K562 (cell line): ENCODE measurements at regions not wholly inside any gene's neighbourhood (a gene's known extent, or its start where the extent isn't known, plus 50 kb on each side); places are given as distances from the start of the nearest gene placed in this dataset.

Experiments
- ATAC-seq: fragments of 200-7000 bp; cut with Tn5 transposase; 3 replicates; pipeline ENCODE4 v1.9.1; 2020; ENCODE audit warnings: moderate library complexity
- BruUV-seq: library from RNA; stranded (reverse); fragments of 400-500 nt; replicated peaks from 2 replicates; lab custom pipeline; 2021; lab: Mats Ljungman, UMichigan
- CTCF ChIA-PET: fragments of 300-600 bp; formaldehyde crosslinking; extraction: SDS; loops from one replicate; lab custom pipeline; 2021; ENCODE audit warnings: low intra/inter-chr PET ratio; lab: Yijun Ruan, JAX
- POLR2A ChIA-PET: fragments of 300-600, 350-650 bp; sonication (Branson Sonifier 250); formaldehyde crosslinking; extraction: SDS; loops from one replicate; lab custom pipeline; 2021; ENCODE audit warnings: antibody characterized with exemption, inconsistent platforms; lab: Yijun Ruan, JAX
- DNase-seq, 4 experiments: peaks; one replicate each; pipeline versions ENCODE4 v3.0.0 to v3.0.0-alpha.2; 2011 to 2018; ENCODE audit warnings: low spot score in 3 of 4, mixed read lengths in 3 of 4; ENCODE audit errors: extremely low read depth in 1 of 4
- FAIRE-seq: peaks from 2 replicates; lab custom pipeline; 2011; peaks lifted over from hg19 to GRCh38; lab: Jason Lieb, UNC
- H2AFZ ChIP-seq: 2 replicates; pipeline ENCODE4 v1.6.0; 2011; ENCODE audit warnings: low read depth, low read length, control low read depth, inconsistent platforms
- H3K27ac ChIP-seq: fragments of 200-600 bp; 3 replicates; pipeline ENCODE4 v1.8.0; 2011; ENCODE audit warnings: low read depth, mild to moderate bottlenecking, control low read depth, inconsistent platforms, low read length, moderate library complexity, mixed read lengths; ENCODE audit errors: extremely low read depth
- H3K27me3 ChIP-seq, 2 experiments: fragments of 300-600 bp in 1 of 2; 2 replicates in 1 of 2; 3 replicates in 1 of 2; pipeline versions ENCODE4 v1.6.0 to v1.8.0; 2011; ENCODE audit warnings: inconsistent platforms in 2 of 2, low read length in 2 of 2, mild to moderate bottlenecking in 1 of 2, mixed read lengths in 1 of 2, moderate library complexity in 1 of 2; ENCODE audit not compliant: control insufficient read depth in 2 of 2, insufficient read depth in 2 of 2
- H3K36me3 ChIP-seq: fragments of 300-600 bp; 3 replicates; pipeline ENCODE4 v1.8.0; 2011; ENCODE audit warnings: mild to moderate bottlenecking, low read length, inconsistent platforms; ENCODE audit not compliant: control insufficient read depth, insufficient read depth
- H3K4me1 ChIP-seq, 2 experiments: fragments of 200-600 bp in 1 of 2; replicated peaks in 1 of 2; 2 replicates in 1 of 2; 3 replicates in 1 of 2; pipeline versions ENCODE4 v1.5.1 to v1.8.0; 2011; ENCODE audit warnings: inconsistent platforms in 2 of 2, low read length in 2 of 2, mild to moderate bottlenecking in 1 of 2, mixed read lengths in 1 of 2, moderate library complexity in 1 of 2; ENCODE audit not compliant: control insufficient read depth in 2 of 2, insufficient read depth in 2 of 2
- H3K4me2 ChIP-seq: 2 replicates; pipeline ENCODE4 v1.6.1; 2011; ENCODE audit warnings: low read length, control low read depth, inconsistent platforms, mixed read lengths; ENCODE audit not compliant: insufficient read depth
- H3K4me3 ChIP-seq: fragments of 200-600 bp; sonication (generic), shearing (Covaris generic); 2 replicates; pipeline ENCODE4 v1.5.1; 2016; ENCODE audit warnings: control low read depth, inconsistent platforms
- H3K79me2 ChIP-seq: fragments of 200-600 bp; 3 replicates; pipeline ENCODE4 v1.8.0; 2011; ENCODE audit warnings: low read length, inconsistent platforms; ENCODE audit not compliant: control insufficient read depth, insufficient read depth
- H3K9ac ChIP-seq, 2 experiments: 2 replicates each; pipeline versions ENCODE4 v1.6.0 to v1.6.1; 2011; ENCODE audit warnings: low read depth in 2 of 2, low read length in 2 of 2, control low read depth in 1 of 2, inconsistent platforms in 1 of 2, mild to moderate bottlenecking in 1 of 2, mixed read lengths in 1 of 2; ENCODE audit not compliant: insufficient read depth in 1 of 2
- H3K9me1 ChIP-seq: one replicate; pipeline ENCODE4 v1.6.0; 2011; ENCODE audit warnings: inconsistent platforms, mild to moderate bottlenecking, low read length, moderate library complexity; ENCODE audit not compliant: control insufficient read depth, insufficient read depth
- H3K9me3 ChIP-seq: replicated peaks from 2 replicates; pipeline ENCODE4 v1.5.1; 2011; ENCODE audit warnings: low read depth, low read length, inconsistent platforms; ENCODE audit not compliant: control insufficient read depth, insufficient read depth
- H4K20me1 ChIP-seq: replicated peaks from 2 replicates; pipeline ENCODE4 v1.6.1; 2011; ENCODE audit warnings: low read length, inconsistent platforms, mixed read lengths; ENCODE audit not compliant: control insufficient read depth, insufficient read depth
- ADNP ChIP-seq: fragments of 200-800 bp; sonication (Bioruptor generic); IDR thresholded peaks from 2 replicates; pipeline ENCODE4 v1.6.1; 2016; ENCODE audit warnings: missing genetic modification characterization, missing compliant biosample characterization
- ASH1L ChIP-seq: fragments of 450-650 bp; IDR thresholded peaks from 2 replicates; pipeline ENCODE4 v1.6.1; 2018; ENCODE audit warnings: borderline replicate concordance, mild to moderate bottlenecking, low read depth; ENCODE audit not compliant: partially characterized antibody
- EZH2 ChIP-seq: IDR thresholded peaks from 2 replicates; pipeline ENCODE4 v1.6.1; 2012; ENCODE audit warnings: low read depth, mild to moderate bottlenecking, inconsistent platforms, low read length, borderline replicate concordance
- FOXK2 ChIP-seq, 2 experiments: fragments of 450-650 bp; IDR thresholded peaks in 1 of 2; conservative IDR thresholded peaks in 1 of 2; 2 replicates each; pipeline ENCODE4 v1.6.1; 2016; ENCODE audit warnings: low read depth in 2 of 2, mild to moderate bottlenecking in 1 of 2
- IRF2 ChIP-seq: sonication (generic); formaldehyde crosslinking; IDR thresholded peaks from 2 replicates; pipeline ENCODE4 v1.8.1; 2022; ENCODE audit warnings: mild to moderate bottlenecking, missing genetic modification reagents
- KLF13 ChIP-seq: fragments of 450-650 bp; IDR thresholded peaks from 2 replicates; pipeline ENCODE4 v1.6.1; 2016; ENCODE audit warnings: missing genetic modification characterization, low read depth, mild to moderate bottlenecking, missing compliant biosample characterization, moderate library complexity, borderline replicate concordance
- MTA1 ChIP-seq: fragments of 450-650 bp; IDR thresholded peaks from 2 replicates; pipeline ENCODE4 v1.6.1; 2017; ENCODE audit warnings: borderline replicate concordance
- RBM34 ChIP-seq: fragments of 200-400 bp; formaldehyde crosslinking; IDR thresholded peaks from 2 replicates; pipeline ENCODE4 v1.6.1; 2018; ENCODE audit warnings: low read length, borderline replicate concordance; ENCODE audit not compliant: insufficient read depth
- TCF3 ChIP-seq: sonication (generic); formaldehyde crosslinking; IDR thresholded peaks from 2 replicates; pipeline ENCODE4 v1.4.0; 2020; ENCODE audit warnings: mild to moderate bottlenecking, missing genetic modification reagents
- ZFP1 ChIP-seq: fragments of 450-650 bp; formaldehyde crosslinking; IDR thresholded peaks from 2 replicates; pipeline ENCODE4 v1.4.0; 2020; ENCODE audit warnings: mild to moderate bottlenecking, mixed read lengths
- ZNF24 ChIP-seq: fragments of 450-650 bp; IDR thresholded peaks from 2 replicates; pipeline ENCODE4 v1.6.1; 2016
- WGBS: fragments of 100-300 bp; shearing (Covaris generic); methylation state at CpG from one replicate; pipeline ENCODE4 v1.1.6; 2016; ENCODE audit warnings: low coverage, mixed read lengths; ENCODE audit not compliant: insufficient coverage; ENCODE audit errors: missing lambda C conversion rate; 5-methylcytosine and 5-hydroxymethylcytosine counted together
- in situ Hi-C: fragments of 300-500 bp; cut with MboI; formaldehyde crosslinking; loops from 4 replicates; pipeline ENCODE4 v1.15.0; 2018; ENCODE audit warnings: inconsistent platforms, mixed read lengths
- intact Hi-C: fragments of 100-400 bp; cut with micrococcal nuclease; formaldehyde crosslinking; loops from 2 replicates; pipeline ENCODE4 v1.14.2; 2022
- TF ChIP-seq, protein P1 (sequence below): fragments of 450-650 bp; formaldehyde crosslinking; IDR thresholded peaks from 2 replicates; pipeline ENCODE4 v1.4.0; 2020; ENCODE audit warnings: mild to moderate bottlenecking, mixed read lengths
- TF ChIP-seq, protein P2 (sequence below): fragments of 250-450 bp; sonication (Bioruptor Pico); IDR thresholded peaks from 2 replicates; pipeline ENCODE4 v1.5.0; 2021
- TF ChIP-seq, protein P3 (sequence below): IDR thresholded peaks from 2 replicates; pipeline ENCODE4 v1.6.1; 2011; ENCODE audit not compliant: insufficient read length; ENCODE audit errors: extremely low read depth

DNA sequence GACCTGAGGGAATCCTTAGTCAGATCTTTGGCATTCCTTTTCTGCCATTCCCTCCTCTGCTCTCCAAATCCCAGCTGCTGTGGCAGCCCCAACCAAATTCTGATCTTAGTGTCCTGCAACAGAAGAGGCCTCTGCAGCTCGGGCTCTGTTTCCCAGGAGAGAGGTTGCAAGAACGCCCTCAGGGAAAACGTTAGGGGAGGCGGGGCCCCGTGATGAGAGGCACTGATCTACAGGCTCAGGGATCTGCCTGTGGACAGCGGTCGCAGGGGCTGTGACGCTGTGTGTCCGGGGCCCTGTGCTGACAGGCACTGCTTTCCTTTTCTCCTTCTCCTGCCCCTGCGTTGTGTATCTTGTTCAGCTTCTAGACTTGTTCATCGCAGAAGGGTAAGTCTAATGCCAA is 57.3 kb upstream of the DPYSL4 start:
- H3K4me1 ChIP-seq: no peaks in the 10 kb centered on the region
- no peak for TF ChIP-seq EZH2
- TF ChIP-seq, protein P1, sequence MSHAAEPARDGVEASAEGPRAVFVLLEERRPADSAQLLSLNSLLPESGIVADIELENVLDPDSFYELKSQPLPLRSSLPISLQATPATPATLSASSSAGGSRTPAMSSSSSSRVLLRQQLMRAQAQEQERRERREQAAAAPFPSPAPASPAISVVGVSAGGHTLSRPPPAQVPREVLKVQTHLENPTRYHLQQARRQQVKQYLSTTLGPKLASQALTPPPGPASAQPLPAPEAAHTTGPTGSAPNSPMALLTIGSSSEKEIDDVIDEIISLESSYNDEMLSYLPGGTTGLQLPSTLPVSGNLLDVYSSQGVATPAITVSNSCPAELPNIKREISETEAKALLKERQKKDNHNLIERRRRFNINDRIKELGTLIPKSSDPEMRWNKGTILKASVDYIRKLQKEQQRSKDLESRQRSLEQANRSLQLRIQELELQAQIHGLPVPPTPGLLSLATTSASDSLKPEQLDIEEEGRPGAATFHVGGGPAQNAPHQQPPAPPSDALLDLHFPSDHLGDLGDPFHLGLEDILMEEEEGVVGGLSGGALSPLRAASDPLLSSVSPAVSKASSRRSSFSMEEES (CRISPR knock-in tag): no peak
- no peak for TF ChIP-seq IRF2
- TF ChIP-seq, protein P2, sequence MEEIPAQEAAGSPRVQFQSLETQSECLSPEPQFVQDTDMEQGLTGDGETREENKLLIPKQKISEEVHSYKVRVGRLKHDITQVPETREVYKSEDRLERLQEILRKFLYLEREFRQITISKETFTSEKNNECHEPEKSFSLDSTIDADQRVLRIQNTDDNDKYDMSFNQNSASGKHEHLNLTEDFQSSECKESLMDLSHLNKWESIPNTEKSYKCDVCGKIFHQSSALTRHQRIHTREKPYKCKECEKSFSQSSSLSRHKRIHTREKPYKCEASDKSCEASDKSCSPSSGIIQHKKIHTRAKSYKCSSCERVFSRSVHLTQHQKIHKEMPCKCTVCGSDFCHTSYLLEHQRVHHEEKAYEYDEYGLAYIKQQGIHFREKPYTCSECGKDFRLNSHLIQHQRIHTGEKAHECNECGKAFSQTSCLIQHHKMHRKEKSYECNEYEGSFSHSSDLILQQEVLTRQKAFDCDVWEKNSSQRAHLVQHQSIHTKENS (CRISPR knock-in tag): no peak
- no peak for TF ChIP-seq ASH1L
- no peak for TF ChIP-seq RBM34
- no peak for TF ChIP-seq MTA1
- TF ChIP-seq KLF13 (tag): no peak
- TF ChIP-seq ZFP1 (CRISPR knock-in tag): no peak
- TF ChIP-seq, protein P3, sequence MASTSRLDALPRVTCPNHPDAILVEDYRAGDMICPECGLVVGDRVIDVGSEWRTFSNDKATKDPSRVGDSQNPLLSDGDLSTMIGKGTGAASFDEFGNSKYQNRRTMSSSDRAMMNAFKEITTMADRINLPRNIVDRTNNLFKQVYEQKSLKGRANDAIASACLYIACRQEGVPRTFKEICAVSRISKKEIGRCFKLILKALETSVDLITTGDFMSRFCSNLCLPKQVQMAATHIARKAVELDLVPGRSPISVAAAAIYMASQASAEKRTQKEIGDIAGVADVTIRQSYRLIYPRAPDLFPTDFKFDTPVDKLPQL: no peak
- TF ChIP-seq TCF3 (CRISPR knock-in tag): no peak
- TF ChIP-seq ZNF24: no peak
- TF ChIP-seq ADNP: no peak
- TF ChIP-seq FOXK2 (conservative IDR thresholded peaks at IDR 0.05 in 1 of 2, IDR thresholded peaks at IDR 0.05 in 1 of 2; ENCODE audit: low read depth in 2 of 2): no peak
- H4K20me1 ChIP-seq: no peaks in the 10 kb centered on the region
- no peaks in the 10 kb centered on the region for H3K36me3 ChIP-seq
- in situ Hi-C loops: no loop called here
- H3K4me3 ChIP-seq: no peak overlapping the region
- H3K9me1 ChIP-seq: no peaks in the 10 kb centered on the region
- ChIA-PET CTCF (no interaction called here), POLR2A (no interaction called here)
- BruUV-seq: no TSS peak
- no peak overlapping the region for H3K4me2 ChIP-seq
- no peak for DNase-seq
- H3K9me3 ChIP-seq: no peaks in the 10 kb centered on the region
- no peak overlapping the region for H3K9ac ChIP-seq
- no peaks in the 10 kb centered on the region for H3K79me2 ChIP-seq
- no peak for FAIRE-seq
- ATAC-seq: no peak
- intact Hi-C loops: no loop called here
- H2AFZ ChIP-seq: no peak overlapping the region
- H3K27ac ChIP-seq: no peak overlapping the region
- WGBS: 9% methylated on average over 9 of the region's 11 CpGs
- peaks cover 13 to 48% of the 10 kb centered on the region in 2 experiments for H3K27me3 ChIP-seq
